ENCODE measurements at regions not wholly inside any gene's neighbourhood (a gene's known extent, or its start where the extent isn't known, plus 50 kb on each side); places are given as distances from the start of the nearest gene placed in this dataset.
"Not testable (repeated sequence)": the region's sequence is repeated elsewhere in the genome, so short reads cannot be mapped to it uniquely, and the experiment has no call there.

DNA sequence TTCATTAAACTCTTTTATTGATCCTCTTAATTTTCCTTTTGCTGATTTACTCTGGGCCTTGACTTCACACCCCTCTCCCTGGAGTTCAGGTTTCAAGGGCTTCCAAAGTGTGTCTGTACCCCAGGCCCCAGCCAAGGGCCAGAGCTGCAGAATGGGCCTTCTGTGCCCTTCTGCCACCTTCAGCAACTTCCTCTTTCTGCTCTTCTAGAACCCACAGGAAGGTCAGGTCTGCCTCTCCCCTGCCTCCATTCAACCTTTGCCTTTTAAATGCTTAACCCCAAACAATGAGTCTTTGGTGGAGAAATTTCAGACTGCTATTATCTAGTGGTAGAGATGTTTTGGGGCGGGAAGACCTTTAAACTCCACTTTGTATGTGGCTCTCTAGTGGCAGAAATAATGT, 63.1 kb downstream of the TSN start:
- no peak for DNase-seq

DNA sequence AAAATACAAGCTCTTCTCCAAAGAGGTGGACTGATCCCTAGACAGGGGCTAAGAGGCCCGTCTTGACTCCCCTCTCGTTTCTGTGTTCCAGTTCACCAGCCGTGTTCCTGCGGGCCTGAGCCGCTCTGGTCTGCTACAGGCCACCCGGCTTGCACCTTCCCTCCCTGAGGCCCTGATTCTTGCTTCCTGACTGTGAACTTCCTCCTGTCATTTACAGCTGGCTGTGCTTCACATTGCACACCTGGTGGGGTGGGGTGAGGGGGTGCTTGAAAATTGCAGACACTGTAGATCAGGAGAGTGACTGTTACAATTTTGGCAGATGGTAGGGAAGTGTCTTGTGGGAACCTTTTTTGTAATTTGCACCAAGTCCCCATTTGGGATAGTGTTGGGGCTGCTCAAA, 64.4 kb downstream of the TSN start:
- DNase-seq: no peak

DNA sequence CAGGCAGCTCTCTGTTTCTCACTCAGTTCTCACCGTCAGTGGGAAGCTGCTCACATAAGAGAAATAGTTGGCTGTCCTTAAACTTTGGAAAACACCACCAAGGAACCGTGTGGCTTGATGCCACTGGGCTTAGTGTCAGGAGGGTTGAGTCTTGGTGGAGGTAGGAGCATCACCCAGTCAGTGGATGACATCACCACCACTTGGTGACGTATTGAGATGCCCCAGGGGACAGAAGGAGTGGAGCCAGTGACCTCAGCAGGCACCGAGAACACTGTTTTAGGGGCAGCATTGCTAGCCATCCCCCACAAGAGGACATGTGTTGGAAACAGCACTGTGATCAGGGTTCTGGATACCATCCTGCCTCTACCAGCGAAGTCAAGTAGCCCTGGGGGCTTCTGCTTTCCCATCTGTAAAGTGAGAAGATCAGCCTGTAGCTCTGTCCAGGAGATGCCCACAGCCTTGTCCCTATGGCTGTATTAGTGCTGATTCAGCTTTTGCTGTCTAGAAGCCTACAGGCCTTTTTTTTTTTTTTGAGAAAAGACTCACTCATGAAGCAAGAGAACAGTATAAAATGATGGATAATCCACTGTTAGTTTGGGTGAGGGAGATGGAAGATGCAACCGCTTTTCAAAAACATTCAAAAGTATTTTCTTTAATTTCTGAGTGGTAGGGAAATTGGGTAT, 66.2 kb downstream of the TSN start:
- DNase-seq: no peak

DNA sequence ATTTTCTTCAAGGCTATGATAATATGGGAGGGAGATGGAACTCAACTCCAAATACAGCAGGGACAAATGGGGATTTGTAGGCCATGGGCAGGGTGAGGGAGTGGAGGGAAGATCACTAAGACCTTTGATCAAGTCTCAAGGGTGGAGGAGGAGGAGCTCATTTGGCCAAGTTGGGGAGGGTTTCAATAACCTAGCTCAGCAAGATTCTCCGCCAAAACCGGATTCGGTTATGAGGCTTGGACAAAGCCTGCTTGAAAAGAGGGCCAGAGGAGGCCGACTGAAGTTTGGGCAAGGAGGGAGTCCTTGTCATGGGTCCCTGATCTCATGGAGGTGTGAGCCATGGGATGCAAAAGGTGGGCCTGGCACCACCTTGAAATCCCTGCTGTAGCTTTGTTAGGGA, 68.8 kb downstream of the TSN start:
- no peak for DNase-seq

DNA sequence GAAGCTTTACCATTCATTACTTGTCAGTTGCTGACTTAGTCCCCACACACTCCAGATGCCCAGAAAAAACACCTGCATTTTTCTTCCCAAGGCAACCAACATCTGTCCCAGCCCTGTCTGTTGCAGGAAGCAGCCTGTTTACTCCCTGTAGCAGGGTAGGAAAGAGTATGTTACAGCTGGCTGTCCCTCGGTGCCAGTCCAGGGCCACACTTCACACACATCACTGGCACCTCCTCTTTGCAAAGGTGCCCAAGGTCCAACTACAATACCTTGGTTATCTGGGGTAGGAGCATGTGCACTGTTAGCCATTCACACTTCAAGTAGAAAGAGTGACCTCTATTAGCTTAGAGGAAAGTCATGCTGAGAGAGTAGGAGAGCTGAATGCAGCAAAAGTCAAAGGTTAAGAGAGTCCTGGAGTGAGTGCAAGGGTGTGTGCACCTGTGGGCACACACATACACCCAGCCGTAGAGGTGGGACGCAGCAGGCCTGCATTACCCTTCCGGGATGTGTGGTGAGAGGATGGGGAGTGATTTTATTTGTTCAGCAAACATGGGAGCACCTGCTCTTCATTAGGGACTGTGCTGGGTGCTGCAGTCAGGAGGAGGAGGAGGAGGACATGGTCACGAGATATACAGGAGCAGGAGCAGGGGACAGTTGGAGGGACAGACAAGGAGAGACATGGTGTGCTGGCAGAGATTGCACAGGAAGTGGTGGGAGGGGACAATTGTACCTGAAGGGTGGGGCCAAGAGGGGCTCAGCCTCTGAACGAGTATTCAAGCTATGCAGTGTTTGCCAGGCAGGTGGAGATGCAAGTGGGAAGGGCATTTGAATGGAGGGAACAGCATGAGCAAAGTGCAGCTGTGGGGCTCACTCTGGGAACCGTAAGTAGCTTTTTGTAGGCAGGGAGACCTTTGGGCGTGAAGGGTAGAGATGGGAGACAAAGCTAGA, 69.8 kb downstream of the TSN start:
- DNase-seq: no peak

DNA sequence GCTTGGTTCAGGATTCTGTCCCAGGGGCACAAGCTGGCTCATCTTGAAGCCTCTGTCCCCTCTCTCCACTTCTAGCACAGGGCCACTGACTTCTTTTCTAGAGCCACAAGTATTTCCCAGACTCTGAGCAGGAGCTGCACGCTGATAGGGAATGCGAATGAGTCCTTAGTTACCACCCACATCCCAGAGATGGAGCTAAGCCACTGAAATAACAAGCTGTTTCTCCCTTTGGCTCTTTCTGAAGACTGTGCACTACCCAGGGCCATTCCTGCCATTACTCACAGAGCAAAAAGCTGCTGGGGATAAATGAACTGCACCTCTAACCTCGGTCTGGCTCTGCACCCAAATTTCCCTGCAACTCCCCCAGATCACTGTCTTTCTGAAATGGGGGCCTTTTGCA, 70.6 kb downstream of the TSN start:
- DNase-seq: no peak

DNA sequence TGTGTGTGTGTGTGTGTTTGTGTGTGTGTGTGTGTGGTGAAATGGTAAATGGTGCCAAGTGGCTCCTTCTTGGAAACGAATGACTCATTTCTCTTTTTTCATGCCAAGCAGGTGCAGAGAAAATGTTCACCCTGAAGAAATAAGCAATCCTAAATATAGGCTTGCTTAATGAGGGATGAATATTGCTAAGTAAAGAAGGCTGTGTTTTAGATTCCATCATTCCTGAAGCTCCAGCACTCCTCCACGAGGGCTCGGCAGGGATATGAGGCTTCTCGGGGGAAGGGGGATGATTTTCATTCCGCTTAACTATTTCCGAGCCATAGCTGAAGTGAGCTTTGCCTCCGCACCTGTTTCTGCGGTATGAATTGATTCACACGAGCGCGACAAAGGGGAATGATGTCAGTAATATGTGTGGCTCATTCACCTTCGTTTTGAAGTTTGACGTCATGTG, 72.9 kb downstream of the TSN start:
- no peak for DNase-seq

DNA sequence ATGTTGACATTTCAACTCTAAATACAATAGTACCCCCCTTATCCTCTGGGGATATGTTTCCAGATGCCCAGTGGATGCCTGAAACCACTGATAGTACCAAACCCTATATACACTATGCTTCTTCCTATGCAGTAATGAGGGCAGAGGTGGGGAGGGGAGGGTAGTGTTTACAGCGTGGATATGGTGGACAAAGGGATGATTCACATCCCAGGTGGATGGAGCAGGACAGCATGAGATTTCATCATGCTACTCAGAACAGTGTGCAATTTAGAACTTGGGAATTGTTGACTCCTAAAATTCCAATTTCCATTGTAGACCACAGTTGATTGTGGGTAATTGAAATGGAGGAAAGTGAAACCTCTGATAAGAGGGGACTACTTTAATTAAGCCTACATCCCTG, 75.4 kb downstream of the TSN start:
- DNase-seq: no peak

DNA sequence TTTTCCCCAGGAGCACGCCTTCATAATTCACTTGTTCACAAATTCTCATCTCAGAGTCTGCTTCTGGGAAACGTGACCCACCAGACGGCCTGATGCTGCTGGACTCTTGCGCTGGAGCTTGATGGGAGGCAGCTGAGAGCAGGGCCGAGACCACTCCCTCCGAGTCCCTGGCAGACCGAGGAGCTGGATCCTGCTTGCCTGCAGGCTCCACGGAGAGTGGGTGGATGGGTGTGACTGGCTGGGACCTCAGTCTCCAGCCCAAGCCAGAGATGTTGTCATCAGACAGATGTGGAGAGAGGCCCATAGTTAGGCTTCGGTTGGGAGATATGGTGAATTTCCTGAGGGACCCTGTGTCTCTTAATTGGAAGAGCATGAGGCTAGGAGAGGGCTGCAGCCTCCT, 76.4 kb downstream of the TSN start:
- no peak for DNase-seq

DNA sequence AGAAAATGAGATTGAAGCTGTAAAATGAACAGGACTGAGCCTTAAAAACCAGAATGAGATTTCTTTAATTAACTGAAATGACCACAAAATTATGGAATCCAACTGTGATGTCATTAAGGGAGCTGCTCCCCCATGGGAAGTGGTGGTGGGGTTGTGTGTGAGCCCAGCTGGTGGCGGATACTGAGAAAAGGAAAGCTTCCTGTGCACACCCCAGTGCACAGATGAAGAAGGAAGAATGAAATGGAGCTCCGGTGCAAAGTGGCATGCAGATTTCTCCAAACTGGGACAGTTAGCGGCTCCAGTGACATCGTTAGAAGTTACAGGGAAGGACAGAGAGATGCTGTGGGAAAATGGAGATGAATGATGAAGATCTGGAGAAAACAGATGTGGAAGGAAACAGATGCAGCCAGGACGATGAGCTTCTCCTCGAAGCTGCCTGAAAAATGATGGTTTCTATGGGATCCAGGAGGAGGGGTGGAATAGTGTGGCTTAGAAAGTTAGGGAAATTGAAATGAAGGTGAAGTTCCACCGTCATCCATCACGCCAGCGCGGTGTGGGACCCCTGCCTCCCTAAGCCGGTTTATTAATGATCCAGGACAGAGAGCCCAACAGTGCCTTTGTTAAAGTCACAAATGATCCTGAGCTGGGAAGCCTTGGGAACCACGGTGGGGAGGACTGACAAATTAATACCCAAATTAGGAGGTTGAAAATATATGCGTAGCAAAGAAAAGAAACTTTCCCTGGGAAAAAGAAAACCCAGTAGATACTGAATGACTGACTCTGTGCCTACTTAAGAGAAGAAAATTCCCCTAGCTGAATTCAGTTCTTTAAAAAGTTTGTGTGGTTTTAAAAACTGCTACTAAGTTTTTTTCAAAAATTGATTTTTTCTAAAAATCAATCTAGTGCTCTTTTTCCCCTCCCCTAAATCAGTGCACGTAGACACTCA, 77.2 kb downstream of the TSN start:
- no peak for DNase-seq

DNA sequence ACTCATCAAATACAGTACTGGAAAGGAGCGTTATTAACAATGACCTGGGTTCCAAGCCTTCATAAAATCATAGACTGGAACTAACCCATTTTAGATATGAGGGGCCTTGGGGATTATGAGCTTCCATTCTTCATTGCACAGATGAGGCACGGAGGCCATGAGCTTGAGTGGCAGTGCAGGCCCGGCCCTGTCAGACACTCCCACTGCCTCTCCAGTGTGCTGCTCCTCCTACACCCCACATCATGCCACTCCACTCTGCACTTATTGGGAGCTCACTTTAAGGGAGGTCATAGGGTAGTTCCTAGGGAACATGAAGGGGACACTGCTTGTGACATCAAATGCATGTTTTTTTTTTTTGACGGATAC, 77.9 kb downstream of the TSN start:
- DNase-seq: no peak

DNA sequence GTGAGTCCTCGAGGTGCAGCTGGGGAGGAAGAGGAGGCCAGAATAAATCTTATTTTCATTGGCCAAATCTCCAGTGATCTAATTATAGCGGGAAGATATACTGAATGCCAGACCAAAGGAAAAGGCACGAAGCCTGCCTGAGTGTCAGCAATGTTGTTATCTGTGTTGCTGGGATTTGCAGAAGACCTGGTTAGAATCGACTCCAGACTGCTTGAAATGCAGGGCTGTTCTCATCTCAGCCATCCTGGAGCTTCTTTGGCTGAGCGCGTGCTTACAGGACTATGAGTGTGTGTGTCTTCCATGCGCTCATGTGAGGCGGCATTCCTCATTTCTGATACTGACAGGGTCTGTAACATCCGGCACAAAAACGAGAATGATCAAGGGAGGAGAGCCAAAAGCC, 81.2 kb downstream of the TSN start:
- no peak for DNase-seq

DNA sequence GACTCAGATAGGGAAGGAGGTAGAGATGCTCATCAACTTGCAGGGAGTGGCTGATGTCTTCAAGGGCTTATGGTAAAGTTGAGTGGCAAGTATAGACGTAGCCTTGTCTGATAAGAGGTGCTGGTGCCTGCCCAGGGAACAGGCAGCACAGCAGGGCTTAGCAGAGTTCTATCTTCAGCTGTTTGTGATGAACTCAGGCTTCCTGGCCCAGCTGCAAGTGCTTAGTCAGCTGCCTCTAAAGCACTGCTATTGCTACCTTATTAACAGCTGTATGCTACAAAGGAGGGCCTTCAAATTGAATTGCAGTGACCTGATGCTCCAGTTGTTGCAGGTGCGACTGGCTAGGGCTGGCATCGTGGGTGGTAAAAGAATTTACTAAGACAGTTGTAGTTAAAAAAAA, 82.1 kb downstream of the TSN start:
- DNase-seq: no peak

DNA sequence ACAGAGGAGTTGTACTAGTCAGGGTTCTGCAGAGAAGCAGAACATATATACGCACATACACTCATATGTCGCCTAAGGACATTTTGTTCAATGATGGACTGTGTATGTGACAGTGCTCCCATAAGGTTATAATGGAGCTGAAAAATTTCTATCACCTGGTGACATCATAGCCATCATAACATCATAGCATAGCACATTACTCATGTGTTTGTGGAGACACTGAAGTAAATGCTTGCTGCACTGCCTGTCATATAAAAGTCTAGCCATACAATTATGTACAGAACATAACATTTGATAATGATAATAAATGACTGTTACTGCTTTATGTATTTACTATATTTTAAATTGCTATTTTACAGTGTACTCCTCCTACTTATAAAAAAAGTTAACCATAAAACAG, 83.1 kb downstream of the TSN start:
- no peak for DNase-seq

DNA sequence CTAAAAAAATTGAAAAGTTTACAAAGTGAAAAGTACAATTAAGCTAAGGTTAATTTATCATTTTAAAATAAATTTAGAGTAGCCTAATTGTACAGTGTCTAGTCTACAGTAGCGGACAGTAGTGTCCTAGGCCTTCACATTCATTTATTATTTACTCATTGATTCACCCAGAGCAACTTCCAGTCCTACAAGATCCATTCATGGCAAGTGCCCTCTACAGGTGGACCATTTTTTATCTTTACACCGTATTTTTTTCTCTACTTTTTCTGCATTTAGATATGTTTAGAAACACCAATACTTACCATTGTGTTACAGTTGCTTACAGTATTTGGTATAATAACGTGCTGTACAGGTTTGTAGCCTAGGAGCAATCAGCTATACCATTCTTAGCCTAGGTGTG, 84.1 kb downstream of the TSN start:
- DNase-seq: no peak

DNA sequence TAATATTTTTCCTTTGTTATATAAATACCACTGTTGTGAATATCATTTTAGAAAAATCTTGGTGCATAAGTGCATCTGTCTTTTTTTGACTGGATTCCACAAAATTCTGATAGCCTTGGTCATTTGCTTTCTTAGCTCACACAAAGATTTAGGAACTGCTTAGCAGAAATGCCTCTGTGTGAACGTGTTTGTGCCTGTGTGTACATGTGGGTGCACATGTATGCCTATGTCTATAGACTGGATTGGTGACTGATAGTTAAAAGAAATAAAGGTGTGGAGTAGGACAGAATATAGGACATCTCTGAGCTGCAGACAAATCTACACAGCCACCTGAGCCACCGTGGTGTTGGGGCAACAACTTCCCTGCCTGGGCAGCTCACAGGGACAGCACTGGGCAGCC, 93.8 kb downstream of the TSN start:
- DNase-seq: no peak

DNA sequence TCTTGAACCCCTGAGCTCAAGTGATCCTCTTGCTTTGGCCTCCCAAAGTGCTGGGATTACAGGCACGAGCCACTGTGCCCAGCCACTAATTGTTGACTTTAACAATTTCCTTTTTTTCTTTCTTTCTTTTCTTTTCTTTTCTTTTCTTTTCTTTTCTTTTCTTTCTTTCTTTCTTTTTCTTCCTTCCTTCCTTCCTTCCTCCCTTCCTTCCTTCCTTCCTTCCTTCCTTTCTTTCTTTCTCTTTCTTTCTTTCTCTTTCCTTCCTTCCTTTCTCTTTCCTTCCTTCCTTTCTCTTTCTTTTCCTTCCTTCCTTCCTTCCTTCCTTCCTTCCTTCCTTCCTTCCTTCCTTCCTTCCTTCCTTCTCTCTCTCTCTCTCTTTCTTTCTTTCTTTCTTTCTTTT, 97.7 kb downstream of the TSN start:
- DNase-seq: not testable (repeated sequence)

DNA sequence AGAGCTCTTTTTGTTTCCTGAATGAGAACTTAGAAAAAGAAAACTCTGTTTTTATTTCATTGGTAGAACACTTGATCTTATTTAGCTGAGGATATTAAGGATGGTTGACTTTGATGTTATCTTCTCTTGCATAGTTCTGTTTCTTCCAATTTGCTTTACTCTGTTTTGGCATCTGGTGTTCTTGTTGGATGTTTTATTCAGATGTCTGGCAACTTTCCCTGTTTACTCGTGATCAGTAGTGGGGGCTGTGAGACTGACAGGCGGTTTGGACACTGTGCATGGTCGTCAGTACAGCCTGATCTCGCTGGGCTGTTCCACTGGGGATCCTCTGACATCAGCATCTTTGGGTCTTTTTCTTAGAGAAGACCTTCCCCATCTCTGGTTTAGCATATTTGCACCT, 100.1 kb downstream of the TSN start:
- DNase-seq: no peak

DNA sequence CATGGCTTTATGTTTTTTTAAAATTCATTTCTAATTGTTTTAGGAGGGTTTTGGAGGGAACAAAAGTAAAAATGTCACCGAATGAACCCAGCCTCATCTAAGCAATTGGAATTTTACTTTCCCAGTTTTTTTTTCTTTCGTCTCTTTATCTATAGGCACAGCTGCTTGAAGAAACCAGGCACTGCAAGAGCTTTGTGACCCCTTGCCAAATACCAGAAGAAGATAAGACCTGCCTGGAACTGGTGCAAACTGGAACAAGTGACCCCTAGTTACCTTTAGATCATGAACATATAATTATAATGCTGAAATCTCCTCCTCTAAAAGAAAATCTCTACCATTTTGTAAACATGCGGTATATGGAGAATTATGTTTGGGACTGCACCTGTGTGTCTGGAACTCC, 100.9 kb downstream of the TSN start:
- DNase-seq: no peak

DNA sequence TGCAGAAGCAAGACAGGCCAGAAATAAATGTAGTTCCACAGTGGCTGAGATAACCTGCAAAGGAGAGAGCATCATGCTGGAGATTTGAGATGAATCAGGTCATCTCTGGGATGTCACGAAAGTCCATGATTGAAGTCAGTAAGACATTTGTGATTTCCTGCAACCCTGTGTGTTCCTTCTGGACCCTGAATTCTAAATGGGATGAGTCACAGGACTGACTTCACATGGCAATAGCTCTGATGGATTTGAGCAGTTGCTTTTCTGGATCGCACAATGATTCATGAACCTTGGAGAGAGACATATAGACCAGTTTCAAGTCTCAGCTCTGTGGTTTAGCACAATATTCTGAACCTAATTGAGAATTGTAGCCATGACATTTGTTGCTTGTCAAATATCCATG, 102.9 kb downstream of the TSN start:
- DNase-seq: no peak

DNA sequence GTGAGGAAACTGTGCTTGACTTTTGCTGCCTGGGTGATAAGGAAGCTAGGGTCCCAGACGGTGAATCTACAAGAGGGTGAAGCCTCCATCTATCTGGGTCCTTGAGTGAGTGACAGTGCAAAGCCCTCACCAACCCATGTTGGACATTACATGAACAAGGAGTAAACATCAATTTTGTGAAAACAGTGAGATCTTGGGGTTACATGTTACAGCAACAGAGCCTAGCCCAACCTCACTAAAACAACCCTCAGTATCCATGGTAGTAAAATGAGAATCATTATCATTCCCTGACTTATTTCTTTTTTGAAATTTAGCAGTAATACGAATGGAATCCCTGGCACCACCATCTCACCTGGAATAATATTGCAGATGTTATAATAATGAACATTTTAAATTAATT, 103.4 kb downstream of the TSN start:
- no peak for DNase-seq

DNA sequence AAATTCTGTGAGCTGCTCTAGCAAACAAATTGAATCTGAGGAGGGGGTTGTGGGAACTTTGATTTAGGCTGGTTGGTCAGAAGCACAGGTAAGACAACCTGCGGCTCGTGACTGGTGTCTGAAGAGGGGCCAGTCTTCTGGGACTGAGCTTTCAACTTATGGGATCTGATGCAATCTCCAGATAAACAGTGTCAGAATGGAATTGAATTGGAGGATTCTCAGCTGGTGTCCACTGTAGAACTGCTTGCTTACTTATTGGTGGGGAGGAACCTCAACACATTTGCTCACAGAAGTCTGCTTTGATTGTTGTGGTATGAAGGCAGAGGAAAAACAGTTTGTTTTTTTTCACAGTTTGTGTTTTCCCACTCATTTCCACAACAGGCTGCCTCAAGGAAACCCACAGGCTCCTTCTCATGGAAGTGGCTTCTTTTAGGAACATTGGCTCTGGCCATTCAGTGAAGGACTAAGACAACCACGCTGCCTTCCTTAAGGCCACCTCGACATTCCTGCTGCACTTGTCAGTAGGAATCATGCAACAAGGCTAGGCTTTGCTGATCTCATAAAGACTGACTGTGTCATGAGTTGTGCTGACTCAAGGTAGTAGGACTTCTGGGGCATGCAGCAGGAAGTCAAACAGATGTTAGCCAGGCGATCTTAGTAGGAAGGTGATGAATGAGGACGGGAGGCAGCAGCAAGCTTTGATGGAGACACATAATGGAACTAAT, 104.7 kb downstream of the TSN start:
- DNase-seq: no peak

DNA sequence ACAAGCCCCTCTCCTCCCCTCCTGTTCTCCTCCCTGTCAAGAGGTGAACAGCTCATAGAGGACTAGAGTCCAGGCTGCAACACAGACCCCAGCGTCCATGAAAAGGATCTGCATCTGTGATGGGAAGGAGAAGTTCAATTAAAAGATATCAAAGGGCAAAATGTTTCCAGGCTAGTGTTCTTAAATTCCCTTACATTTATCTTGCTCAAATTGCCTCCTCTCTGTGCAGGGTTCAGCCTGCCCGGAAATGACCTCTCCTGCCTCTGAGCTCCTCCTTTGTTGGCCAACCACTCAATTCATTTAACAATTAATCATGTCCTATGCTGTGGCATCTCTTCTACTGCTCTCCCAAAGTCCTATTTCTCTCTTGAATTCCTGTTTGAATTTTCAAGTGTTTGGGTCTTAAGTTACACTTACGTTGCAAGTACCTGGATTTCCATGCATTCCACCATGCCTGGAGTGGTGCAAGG, 105.3 kb downstream of the TSN start:
- DNase-seq: no peak

All from CD4-positive, alpha-beta T cell treated with Interleukin-12 subunit alpha and Interleukin-12 subunit beta, for 1 hour (primary cell).